Kidney (tissue), 13 donors: ENCODE measurements at regions not wholly inside any gene's neighbourhood (a gene's known extent, or its start where the extent isn't known, plus 50 kb on each side); places are given as distances from the start of the nearest gene placed in this dataset.

Experiments
- DNase-seq, 5 donors: peaks; one replicate each; pipeline ENCODE4 v3.0.0-alpha.2; 2013 to 2020
- FAIRE-seq: peaks from 2 replicates; lab custom pipeline; 2012; peaks lifted over from hg19 to GRCh38; lab: Jason Lieb, UNC
- H3K27ac ChIP-seq, 2 donors: one replicate each; pipeline ENCODE4 v1.7.0; 2013; ENCODE audit warnings: low read depth in 2 of 2, low read length in 2 of 2, inconsistent platforms in 1 of 2
- H3K27me3 ChIP-seq: one replicate; pipeline ENCODE4 v1.7.1; 2013; ENCODE audit warnings: low read length, inconsistent platforms; ENCODE audit not compliant: control insufficient read depth, insufficient read depth
- H3K36me3 ChIP-seq, 3 donors: one replicate each; pipeline versions ENCODE4 v1.7.0 to v1.7.1; 2013; ENCODE audit warnings: low read length in 3 of 3, control low read depth in 1 of 3, inconsistent platforms in 1 of 3; ENCODE audit not compliant: insufficient read depth in 3 of 3, control insufficient read depth in 2 of 3
- H3K4me1 ChIP-seq, 3 donors: one replicate each; pipeline versions ENCODE4 v1.7.0 to v1.7.1; 2013; ENCODE audit warnings: low read length in 3 of 3, inconsistent platforms in 1 of 3, low read depth in 1 of 3; ENCODE audit not compliant: control insufficient read depth in 2 of 3, insufficient read depth in 2 of 3
- H3K4me3 ChIP-seq, 3 donors: one replicate each; pipeline versions ENCODE4 v1.7.0 to v1.8.1; 2013; ENCODE audit warnings: low read length in 3 of 3, control low read depth in 1 of 3, inconsistent platforms in 1 of 3
- H3K9ac ChIP-seq, 3 donors: one replicate each; pipeline versions ENCODE4 v1.7.0 to v1.7.1; 2013; ENCODE audit warnings: low read length in 3 of 3, control low read depth in 1 of 3, inconsistent platforms in 1 of 3
- H3K9me3 ChIP-seq, 3 donors: one replicate each; pipeline versions ENCODE4 v1.7.0 to v1.7.1; 2013; ENCODE audit warnings: low read length in 3 of 3, control low read depth in 1 of 3, inconsistent platforms in 1 of 3; ENCODE audit not compliant: control insufficient read depth in 2 of 3, insufficient read depth in 1 of 3
- CTCF ChIP-seq: IDR thresholded peaks from 3 replicates; pipeline ENCODE4 v1.5.1; 2012; ENCODE audit warnings: mild to moderate bottlenecking, moderate library complexity, borderline replicate concordance; ENCODE audit not compliant: insufficient read depth; ENCODE audit errors: extremely low read depth
- intact Hi-C: fragments of 100-400 bp; cut with DNase I; formaldehyde crosslinking; loops from one replicate; pipeline ENCODE4 v1.11.1; 2022
- donor health status: control.
- donor health status: control.
- donor health status: control.
- donor health status: control.
- donor health status: control.
- donor health status: DM: yes; HTN: yes; CAD: no.
- donor health status: Normal renal cell carcinoma (clear cell type).

GRCh38 chr5:82820961-82821845 is 256.0 kb downstream of the TMEM167A start:
- H3K9ac ChIP-seq = no peak overlapping the region
- no peaks in the 10 kb centered on the region for H3K4me1 ChIP-seq
- intact Hi-C loops = no loop called here
- no peaks in the 10 kb centered on the region for H3K9me3 ChIP-seq
- no peak overlapping the region for H3K4me3 ChIP-seq
- H3K27ac ChIP-seq = no peak overlapping the region
- FAIRE-seq (no peak), DNase-seq (no peak)
- no peaks in the 10 kb centered on the region for H3K27me3 ChIP-seq
- no peak for TF ChIP-seq CTCF
- no peaks in the 10 kb centered on the region for H3K36me3 ChIP-seq

DNA sequence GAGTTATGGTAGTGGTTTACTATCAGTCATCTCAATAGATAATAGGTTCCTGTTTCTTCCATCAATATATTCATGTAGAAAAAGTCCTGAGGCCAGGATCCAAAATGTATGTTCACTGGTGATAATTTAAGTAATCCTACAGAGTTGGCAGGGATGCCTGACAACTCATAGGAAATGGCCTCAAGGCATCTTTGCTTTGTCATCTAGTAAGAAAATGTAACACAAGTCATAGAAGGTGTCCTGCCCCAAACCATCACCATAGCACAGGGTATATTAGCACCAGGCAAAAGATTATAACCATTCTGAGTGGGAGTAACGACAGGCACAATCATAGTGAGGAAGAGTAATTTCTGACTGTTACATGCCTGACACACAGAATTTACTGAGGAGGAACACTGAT is 257.0 kb downstream of the TMEM167A start:
- no peaks in the 10 kb centered on the region for H3K36me3 ChIP-seq
- no peak overlapping the region for H3K27ac ChIP-seq
- H3K4me3 ChIP-seq = no peak overlapping the region
- H3K9ac ChIP-seq = no peak overlapping the region
- no peaks in the 10 kb centered on the region for H3K27me3 ChIP-seq
- no peaks in the 10 kb centered on the region for H3K9me3 ChIP-seq
- no peak for DNase-seq
- intact Hi-C loops = no loop called here
- no peak for FAIRE-seq
- no peak for TF ChIP-seq CTCF
- no peaks in the 10 kb centered on the region for H3K4me1 ChIP-seq

DNA sequence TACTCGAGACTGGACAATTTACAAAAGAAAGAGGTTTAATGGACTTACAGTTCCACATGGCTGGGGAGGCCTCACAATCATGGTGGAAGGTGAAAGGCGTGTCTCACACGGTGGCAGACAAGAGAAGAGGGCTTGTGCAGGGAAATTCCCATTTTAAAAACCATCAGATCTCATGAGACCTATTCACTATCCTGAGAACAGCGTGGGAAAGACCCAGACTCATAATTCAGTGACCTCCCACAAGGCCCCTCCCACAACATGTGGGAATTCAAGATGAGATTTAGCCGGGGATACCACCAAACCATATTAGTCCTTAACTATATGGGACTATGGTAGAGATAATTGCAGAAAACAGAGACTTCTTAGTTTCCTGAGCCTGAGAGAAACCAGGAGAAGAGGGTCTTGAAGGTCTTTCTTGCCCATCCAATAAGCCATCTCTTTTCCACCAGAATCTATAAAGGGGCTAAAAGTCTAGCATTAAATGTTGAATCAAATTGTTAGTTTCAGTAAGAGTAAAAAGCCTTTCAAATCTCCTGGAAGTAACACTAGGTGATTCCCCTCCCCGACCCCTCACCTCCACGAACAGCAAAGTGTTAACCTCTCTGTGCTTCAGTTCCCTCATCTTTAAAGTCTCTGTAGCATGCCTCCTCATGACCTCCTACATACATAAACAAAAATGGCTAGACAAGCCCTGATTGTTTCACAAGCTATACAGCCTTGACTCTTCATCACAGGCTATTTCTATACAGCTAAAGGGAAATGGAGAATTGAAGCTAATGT is 259.1 kb downstream of the TMEM167A start:
- no peaks in the 10 kb centered on the region for H3K27me3 ChIP-seq
- no peaks in the 10 kb centered on the region for H3K4me1 ChIP-seq
- H3K27ac ChIP-seq = no peak overlapping the region
- H3K36me3 ChIP-seq = no peaks in the 10 kb centered on the region
- H3K9ac ChIP-seq = no peak overlapping the region
- DNase-seq (no peak), FAIRE-seq (no peak)
- H3K9me3 ChIP-seq = no peaks in the 10 kb centered on the region
- TF ChIP-seq CTCF = no peak
- no peak overlapping the region for H3K4me3 ChIP-seq
- intact Hi-C loops = no loop called here
